ENCODE measurements at regions not wholly inside any gene's neighbourhood (a gene's known extent, or its start where the extent isn't known, plus 50 kb on each side); places are given as distances from the start of the nearest gene placed in this dataset.
A peak's percentile ranks its signal among the peaks of the same experiment; 100 is the strongest.

DNA sequence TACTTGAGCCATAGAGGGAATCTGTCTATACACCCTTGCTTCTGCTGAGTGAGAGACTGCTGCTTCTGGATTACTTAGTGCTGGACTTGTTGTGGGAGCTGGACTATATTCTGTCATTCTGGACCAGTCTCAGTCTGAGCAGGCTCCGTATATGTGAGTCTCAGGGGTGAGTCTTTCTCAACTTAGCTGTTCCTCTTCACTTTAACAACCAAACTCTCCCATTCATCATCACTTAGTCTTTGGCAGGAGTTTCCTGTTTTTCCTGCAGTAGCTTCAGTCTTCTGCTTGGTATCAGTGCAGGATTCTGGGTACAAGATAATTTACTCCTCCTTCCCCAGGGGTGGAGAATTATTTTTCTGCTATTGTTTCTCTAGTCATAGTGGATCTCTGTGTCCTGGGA, 779.5 kb downstream of the METTL15 start:
- H3K27ac Mint-ChIP-seq, result no peak overlapping the region
- H3K36me3 Mint-ChIP-seq, result peaks cover 0 to 7% (median 0%) of the 10 kb centered on the region in 3 donors
- H3K27me3 Mint-ChIP-seq, result no peaks in the 10 kb centered on the region
- no peaks in the 10 kb centered on the region for H3K4me1 Mint-ChIP-seq
- ATAC-seq (no peak), DNase-seq (no peak)
- peaks cover 4 to 36% (median 12%) of the 10 kb centered on the region in 9 donors for H3K9me3 Mint-ChIP-seq
- POLR2A ChIA-PET, result no interaction called here
- H3K4me3 Mint-ChIP-seq, result no peak overlapping the region

DNA sequence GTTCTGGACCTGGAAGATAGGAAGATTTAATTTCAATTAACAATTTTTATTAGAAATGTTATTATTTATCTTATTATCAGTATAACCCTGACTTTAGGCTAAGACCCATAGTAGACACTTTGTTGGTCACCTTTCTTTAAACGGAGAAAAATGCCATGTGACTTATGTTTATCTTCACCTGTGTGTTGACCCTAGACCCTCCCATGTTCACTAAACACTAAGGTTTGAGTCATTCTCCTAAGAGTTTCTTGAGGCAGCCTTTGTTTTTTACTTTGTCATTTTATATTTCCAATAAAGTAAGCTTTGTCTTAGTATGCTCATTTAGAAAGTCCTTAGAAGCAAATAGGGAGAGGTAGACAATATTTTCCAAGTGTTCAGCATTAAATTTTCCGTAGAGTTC, 771.7 kb downstream of the METTL15 start:
- H3K27me3 Mint-ChIP-seq, result no peaks in the 10 kb centered on the region
- H3K27ac Mint-ChIP-seq, result no peak overlapping the region
- ATAC-seq (no peak), DNase-seq (no peak)
- POLR2A ChIA-PET, result no interaction called here
- no peak overlapping the region for H3K4me3 Mint-ChIP-seq
- H3K9me3 Mint-ChIP-seq, result peaks cover 0 to 26% (median 7%) of the 10 kb centered on the region in 9 donors
- no peaks in the 10 kb centered on the region for H3K4me1 Mint-ChIP-seq
- H3K36me3 Mint-ChIP-seq, result no peaks in the 10 kb centered on the region

DNA sequence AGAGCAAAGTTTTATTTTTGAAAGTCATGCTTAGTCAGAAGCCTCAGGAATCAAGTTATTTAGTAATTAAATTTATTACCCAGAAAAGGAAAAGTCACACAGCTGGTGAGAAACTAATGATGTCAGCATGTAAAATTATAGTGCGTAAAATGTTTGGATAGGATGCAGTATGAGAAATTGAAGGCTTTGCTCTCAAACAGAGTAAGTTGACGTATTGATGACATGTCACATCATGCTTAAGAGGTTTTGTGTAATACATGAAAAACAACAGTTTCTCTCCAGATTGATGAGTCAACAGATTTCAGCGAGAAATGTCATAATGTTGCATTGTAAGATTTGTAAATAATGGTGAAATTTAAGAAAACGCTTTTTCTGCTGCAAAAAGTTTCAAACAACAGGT, 769.8 kb downstream of the METTL15 start:
- no peak for ATAC-seq

DNA sequence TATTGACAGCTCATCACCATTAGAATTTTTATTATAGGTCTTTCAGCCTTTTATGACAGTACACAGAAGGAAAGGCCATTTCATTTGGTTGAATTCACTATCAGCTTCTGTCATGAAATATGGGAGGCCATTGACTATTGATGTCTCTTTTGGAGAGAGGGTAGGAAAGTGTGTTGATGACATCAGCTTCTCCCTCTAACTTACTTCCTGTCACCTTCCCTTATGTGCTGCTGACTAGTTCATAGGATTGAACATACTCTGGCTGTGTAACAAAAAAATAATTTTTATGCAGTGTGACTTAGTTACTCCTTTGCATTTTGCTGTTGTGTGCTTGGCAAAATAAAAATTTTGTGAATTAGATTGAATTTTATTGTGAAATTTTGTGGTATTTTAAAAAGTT, 769.2 kb downstream of the METTL15 start:
- no peak overlapping the region for H3K4me3 Mint-ChIP-seq
- ATAC-seq, result no peak
- no peak overlapping the region for H3K27ac Mint-ChIP-seq
- peaks cover 0 to 8% (median 3%) of the 10 kb centered on the region in 9 donors for H3K9me3 Mint-ChIP-seq
- POLR2A ChIA-PET, result no interaction called here
- no peaks in the 10 kb centered on the region for H3K4me1 Mint-ChIP-seq
- no peaks in the 10 kb centered on the region for H3K36me3 Mint-ChIP-seq
- DNase-seq, result no peak
- no peaks in the 10 kb centered on the region for H3K27me3 Mint-ChIP-seq

More for the DNA sequence above, 769.8 kb downstream of the METTL15 start:
- POLR2A ChIA-PET, result no interaction called here
- DNase-seq, result no peak
- H3K9me3 Mint-ChIP-seq, result peaks cover 0 to 12% (median 4%) of the 10 kb centered on the region in 9 donors
- H3K4me1 Mint-ChIP-seq, result no peaks in the 10 kb centered on the region
- H3K27ac Mint-ChIP-seq, result no peak overlapping the region
- H3K36me3 Mint-ChIP-seq, result no peaks in the 10 kb centered on the region
- no peak overlapping the region for H3K4me3 Mint-ChIP-seq
- H3K27me3 Mint-ChIP-seq, result no peaks in the 10 kb centered on the region

DNA sequence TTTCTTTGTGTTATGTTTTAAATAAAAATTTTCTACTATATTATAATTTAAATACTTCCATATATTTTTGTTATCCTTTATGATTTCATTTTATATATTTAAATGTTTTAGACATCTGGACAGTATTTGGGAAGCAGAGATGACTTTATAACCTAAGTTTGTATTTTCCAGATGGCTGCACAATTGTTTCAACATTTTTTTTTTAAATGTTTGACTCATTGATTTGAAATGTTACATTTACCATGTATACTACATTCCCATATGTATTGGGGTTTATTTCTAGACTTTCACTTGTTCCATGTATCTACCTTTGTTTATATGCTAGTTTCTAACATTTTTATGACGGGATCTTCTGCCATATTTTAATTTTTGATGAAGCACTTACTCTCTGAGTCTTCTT, 766.5 kb downstream of the METTL15 start:
- POLR2A ChIA-PET, result no interaction called here
- H3K4me1 Mint-ChIP-seq, result no peaks in the 10 kb centered on the region
- ATAC-seq, result no peak
- no peak overlapping the region for H3K27ac Mint-ChIP-seq
- no peaks in the 10 kb centered on the region for H3K27me3 Mint-ChIP-seq
- no peak for DNase-seq
- no peaks in the 10 kb centered on the region for H3K36me3 Mint-ChIP-seq
- no peak overlapping the region for H3K4me3 Mint-ChIP-seq
- H3K9me3 Mint-ChIP-seq, result peaks cover 0 to 17% (median 5%) of the 10 kb centered on the region in 9 donors

DNA sequence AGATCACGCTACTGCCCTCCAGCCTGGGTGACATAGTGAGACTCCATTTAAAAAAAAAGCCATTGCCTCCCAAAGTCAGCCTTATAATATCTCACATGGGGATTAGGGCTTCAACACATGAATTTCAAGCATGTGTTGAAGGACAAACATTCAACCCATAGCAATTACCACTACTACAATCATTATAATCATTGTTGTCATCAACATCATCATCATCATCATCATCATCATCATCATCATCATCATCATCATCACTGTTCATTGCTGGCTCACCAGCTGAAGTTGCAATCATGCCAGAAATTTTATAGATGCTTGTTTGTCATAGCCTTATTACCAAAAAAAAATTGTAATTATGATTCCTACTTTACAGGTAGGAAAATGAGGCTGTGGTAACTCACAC, 762.9 kb downstream of the METTL15 start:
- Mint-ChIP-seq H3K9me3 (peaks cover 0 to 22% (median 4%) of the 10 kb centered on the region in 9 donors), H3K36me3 (no peaks in the 10 kb centered on the region), H3K27me3 (no peaks in the 10 kb centered on the region), H3K27ac (no peak overlapping the region), H3K4me1 (no peaks in the 10 kb centered on the region), H3K4me3 (no peak overlapping the region)
- no peak for DNase-seq
- ATAC-seq, result no peak
- POLR2A ChIA-PET, result no interaction called here

DNA sequence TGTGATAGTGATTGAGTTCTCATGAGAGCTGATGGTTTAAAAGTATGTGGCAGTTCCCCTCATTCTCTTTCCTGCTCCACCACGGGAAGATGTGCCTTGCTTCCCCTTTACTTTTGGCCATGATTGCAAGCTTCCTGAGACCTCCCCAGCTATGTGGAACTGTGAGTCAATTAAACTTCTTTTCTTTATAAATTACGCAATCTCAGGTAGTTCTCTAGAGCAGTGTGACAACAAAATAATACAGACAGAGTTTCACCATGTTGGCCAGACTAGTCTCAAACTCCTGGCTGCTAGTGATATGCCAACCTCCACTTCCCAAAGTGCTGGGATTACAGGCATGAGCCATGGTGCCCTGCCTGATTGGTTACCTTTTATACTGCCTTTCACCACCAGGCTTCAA, 755.2 kb downstream of the METTL15 start:
- Mint-ChIP-seq H3K4me1 (no peaks in the 10 kb centered on the region), H3K4me3 (no peak overlapping the region), H3K9me3 (peaks cover 7 to 39% (median 14%) of the 10 kb centered on the region in 9 donors), H3K27ac (no peak overlapping the region), H3K36me3 (no peaks in the 10 kb centered on the region), H3K27me3 (no peaks in the 10 kb centered on the region)
- POLR2A ChIA-PET, result no interaction called here
- ATAC-seq, result no peak
- DNase-seq, result no peak

DNA sequence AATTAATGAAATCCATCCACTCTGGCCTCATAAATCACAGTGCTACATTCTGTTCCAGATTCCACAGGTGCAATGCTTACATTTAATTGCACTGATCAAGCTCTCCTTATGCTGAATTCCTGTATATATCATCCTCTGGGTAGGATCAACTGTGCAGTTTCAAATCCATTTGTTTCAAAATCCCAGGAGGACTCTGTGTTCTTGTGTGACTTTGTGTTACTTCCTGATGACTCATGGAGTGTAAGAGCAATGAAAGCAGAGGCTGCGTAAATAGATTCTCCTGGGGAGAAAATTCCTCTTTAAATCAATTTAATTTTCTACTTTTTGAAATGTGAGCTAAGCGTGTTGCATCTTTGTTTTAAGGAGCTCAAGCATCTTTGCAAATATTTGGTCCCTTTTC, 752.7 kb downstream of the METTL15 start:
- ATAC-seq (no peak), DNase-seq (no peak)
- Mint-ChIP-seq H3K27me3 (no peaks in the 10 kb centered on the region), H3K36me3 (no peaks in the 10 kb centered on the region), H3K27ac (no peak overlapping the region), H3K4me1 (no peaks in the 10 kb centered on the region), H3K9me3 (peaks cover 9 to 50% (median 17%) of the 10 kb centered on the region in 9 donors), H3K4me3 (no peak overlapping the region)
- POLR2A ChIA-PET, result no interaction called here

DNA sequence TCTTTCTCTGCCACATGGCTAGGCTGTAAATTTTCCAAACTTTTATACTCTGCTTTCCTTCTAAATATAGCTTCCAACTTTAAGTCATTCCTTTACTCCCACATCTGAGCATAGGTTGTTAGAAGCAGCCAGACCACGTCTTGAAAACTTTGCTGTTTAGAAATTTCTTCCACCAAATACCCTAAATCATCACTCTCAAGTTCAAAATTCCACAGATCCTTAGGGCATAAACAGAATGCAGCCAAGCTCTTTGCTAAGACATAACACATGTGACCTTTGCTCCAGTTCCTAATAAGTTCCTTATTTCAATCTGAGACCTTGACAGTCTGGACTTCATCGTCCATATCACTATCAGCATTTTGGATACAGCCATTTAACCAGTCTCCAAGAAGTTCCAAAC, 749.9 kb downstream of the METTL15 start:
- DNase-seq (no peak), ATAC-seq (no peak)
- H3K36me3 Mint-ChIP-seq, result no peaks in the 10 kb centered on the region
- peaks cover 9 to 46% (median 19%) of the 10 kb centered on the region in 9 donors for H3K9me3 Mint-ChIP-seq
- no peaks in the 10 kb centered on the region for H3K4me1 Mint-ChIP-seq
- H3K27me3 Mint-ChIP-seq, result no peaks in the 10 kb centered on the region
- H3K27ac Mint-ChIP-seq, result no peak overlapping the region
- POLR2A ChIA-PET, result no interaction called here
- H3K4me3 Mint-ChIP-seq, result no peak overlapping the region

DNA sequence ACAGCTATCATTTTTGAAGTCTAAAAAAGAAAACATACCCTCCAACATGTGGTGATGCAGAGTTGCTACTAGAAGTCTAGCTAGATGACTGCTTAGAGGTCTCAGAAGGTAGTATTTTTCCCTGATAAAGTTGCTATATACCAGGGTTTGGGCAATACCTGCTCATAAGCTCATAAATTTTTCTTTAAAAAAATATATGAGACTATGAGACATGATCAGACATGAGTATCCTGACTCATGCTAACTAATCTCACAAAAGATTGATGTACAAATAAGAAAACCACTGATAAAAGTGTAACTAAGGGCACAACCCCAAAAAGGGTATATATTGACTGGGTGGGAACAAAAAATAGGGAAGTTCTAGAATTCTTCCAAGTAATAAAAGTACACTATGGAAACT, 740.9 kb downstream of the METTL15 start:
- peaks cover 2 to 18% (median 11%) of the 10 kb centered on the region in 9 donors for H3K9me3 Mint-ChIP-seq
- DNase-seq (no peak), ATAC-seq (no peak)
- H3K4me3 Mint-ChIP-seq, result no peak overlapping the region
- no peaks in the 10 kb centered on the region for H3K27me3 Mint-ChIP-seq
- H3K27ac Mint-ChIP-seq, result no peak overlapping the region
- no peaks in the 10 kb centered on the region for H3K4me1 Mint-ChIP-seq
- H3K36me3 Mint-ChIP-seq, result peaks cover 0 to 1% (median 0%) of the 10 kb centered on the region in 3 donors
- POLR2A ChIA-PET, result no interaction called here

DNA sequence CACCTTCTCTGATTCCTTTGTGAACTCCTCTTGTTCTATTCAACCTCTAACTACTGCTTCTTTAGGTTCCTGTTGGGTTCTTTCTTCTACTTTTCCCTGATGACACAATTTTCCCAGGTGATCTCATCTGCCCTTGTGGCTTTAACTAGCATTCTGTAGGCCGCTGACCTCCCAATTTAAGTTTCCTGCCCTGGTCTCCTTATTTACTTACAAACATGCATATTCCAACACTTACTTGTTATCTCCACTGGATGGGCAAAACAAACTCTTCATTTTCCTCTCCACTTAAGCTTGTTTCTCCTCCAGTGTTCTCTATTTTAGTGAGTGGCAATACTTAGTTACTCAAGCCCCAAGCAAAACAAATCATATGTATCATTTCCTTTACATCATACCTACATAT, 734.5 kb downstream of the METTL15 start:
- H3K27me3 Mint-ChIP-seq, result no peaks in the 10 kb centered on the region
- DNase-seq, result no peak
- POLR2A ChIA-PET, result no interaction called here

DNA sequence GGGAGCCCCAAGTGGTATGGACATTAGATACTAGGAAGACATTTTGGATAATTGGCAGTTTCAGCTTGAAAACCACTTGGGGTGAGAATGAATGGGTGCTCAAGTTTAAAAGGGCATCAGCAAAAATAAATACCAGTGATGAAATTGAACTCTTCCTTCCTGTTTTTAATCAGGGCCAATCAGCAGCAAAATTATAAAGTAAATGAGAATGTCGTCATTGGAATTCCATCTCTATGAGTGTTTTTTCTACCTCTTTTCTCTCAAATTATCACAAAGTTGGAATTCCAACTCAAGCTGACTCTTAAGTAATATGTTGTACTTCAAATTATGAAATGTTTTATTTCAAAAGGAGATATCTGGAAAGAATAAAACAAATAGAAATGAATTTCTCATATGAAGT, 730.6 kb downstream of the METTL15 start:
- no peaks in the 10 kb centered on the region for H3K36me3 Mint-ChIP-seq
- POLR2A ChIA-PET, result no interaction called here
- ATAC-seq, result no peak
- H3K4me3 Mint-ChIP-seq, result no peak overlapping the region
- no peak for DNase-seq
- H3K27me3 Mint-ChIP-seq, result no peaks in the 10 kb centered on the region
- H3K4me1 Mint-ChIP-seq, result no peaks in the 10 kb centered on the region
- H3K27ac Mint-ChIP-seq, result peak overlapping the region in 1 of 10 donors; percentile 22
- H3K9me3 Mint-ChIP-seq, result peaks cover 0 to 20% (median 4%) of the 10 kb centered on the region in 9 donors

More for the DNA sequence above, 734.5 kb downstream of the METTL15 start:
- H3K4me1 Mint-ChIP-seq, result no peaks in the 10 kb centered on the region
- no peak overlapping the region for H3K4me3 Mint-ChIP-seq
- ATAC-seq, result no peak
- H3K9me3 Mint-ChIP-seq, result peaks cover 0 to 15% (median 2%) of the 10 kb centered on the region in 9 donors
- H3K27ac Mint-ChIP-seq, result no peak overlapping the region
- peaks cover 0 to 1% (median 0%) of the 10 kb centered on the region in 3 donors for H3K36me3 Mint-ChIP-seq

DNA sequence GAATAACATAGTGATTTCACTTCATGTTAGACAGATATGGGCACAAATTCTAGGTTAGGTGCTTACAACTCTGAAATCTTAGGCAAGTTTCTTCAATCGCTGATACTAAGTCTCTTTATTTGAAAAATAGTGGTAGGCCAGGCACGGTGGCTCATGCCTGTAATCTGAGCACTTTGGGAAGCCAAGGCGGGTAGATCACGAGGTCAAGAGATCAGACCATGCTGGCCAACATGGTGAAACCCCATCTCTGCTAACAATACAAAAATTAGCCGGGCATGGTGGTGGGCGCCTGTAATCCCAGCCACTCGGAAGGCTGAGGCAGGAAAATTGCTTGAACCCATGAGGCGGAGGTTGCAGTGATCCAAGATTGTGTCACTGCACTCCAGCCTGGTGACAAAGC, 729.4 kb downstream of the METTL15 start:
- H3K4me3 Mint-ChIP-seq, result no peak overlapping the region
- H3K36me3 Mint-ChIP-seq, result no peaks in the 10 kb centered on the region
- peaks cover 0 to 26% (median 4%) of the 10 kb centered on the region in 9 donors for H3K9me3 Mint-ChIP-seq
- POLR2A ChIA-PET, result no interaction called here
- H3K27me3 Mint-ChIP-seq, result no peaks in the 10 kb centered on the region
- ATAC-seq (no peak), DNase-seq (no peak)
- H3K4me1 Mint-ChIP-seq, result no peaks in the 10 kb centered on the region
- H3K27ac Mint-ChIP-seq, result no peak overlapping the region

DNA sequence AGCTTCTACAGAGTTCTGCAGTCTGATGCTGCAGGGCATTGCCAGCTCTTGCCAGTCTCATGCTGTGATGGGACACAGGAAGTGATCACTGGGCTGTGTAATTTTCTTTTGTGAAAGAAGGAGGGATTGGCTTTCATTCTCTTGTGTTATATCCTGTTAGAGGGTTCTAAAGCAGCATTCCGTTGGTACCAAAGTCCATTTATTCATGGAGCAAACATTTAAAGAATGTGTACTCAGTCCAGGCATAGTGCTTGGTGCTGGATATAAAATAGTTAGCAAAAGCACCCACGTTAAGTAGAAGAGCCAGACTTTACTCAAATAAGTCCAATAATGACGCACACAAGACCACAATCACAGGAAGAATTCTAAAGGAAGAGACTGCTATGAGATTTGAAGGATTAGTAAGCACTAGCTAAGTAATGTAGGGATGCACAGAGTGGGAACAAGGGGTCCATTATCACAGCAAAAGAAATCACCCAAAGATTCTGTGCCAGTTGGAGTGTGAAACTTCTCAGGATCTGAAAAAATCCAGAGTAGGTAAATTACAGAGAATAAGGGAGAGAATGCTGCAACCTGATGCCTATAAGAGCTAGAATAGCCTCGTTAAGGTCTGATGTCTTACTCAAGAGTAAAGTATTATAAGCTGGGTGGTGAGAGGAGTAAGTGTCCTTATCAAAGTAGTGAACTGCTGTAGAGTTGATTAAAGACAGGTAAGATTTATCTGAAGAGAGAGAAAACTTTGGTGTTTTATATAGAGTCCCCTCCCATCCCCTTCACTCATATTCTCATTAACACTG, 728.3 kb downstream of the METTL15 start:
- POLR2A ChIA-PET, result no interaction called here
- no peaks in the 10 kb centered on the region for H3K4me1 Mint-ChIP-seq
- ATAC-seq, result no peak
- H3K27ac Mint-ChIP-seq, result no peak overlapping the region
- no peak overlapping the region for H3K4me3 Mint-ChIP-seq
- no peaks in the 10 kb centered on the region for H3K36me3 Mint-ChIP-seq
- H3K9me3 Mint-ChIP-seq, result peaks cover 0 to 26% (median 4%) of the 10 kb centered on the region in 9 donors
- DNase-seq, result no peak
- H3K27me3 Mint-ChIP-seq, result no peaks in the 10 kb centered on the region
